Breast epithelium (tissue), 4 donors: ENCODE measurements at regions not wholly inside any gene's neighbourhood (a gene's known extent, or its start where the extent isn't known, plus 50 kb on each side); places are given as distances from the start of the nearest gene placed in this dataset.
"Not testable (repeated sequence)": the region's sequence is repeated elsewhere in the genome, so short reads cannot be mapped to it uniquely, and the experiment has no call there.

Source experiments
- DNase-seq, 2 donors: peaks; one replicate each; pipeline ENCODE4 v3.0.0-alpha.2; 2019; ENCODE audit warnings: low spot score in 2 of 2
- H3K27ac ChIP-seq, 2 donors: fragments of 200-600 bp; sonication (generic) in 1 of 2; one replicate each; pipeline ENCODE4 v1.5.1; 2016 to 2019; ENCODE audit warnings: mild to moderate bottlenecking in 1 of 2
- H3K27me3 ChIP-seq, 2 donors: fragments of 200-600 bp; sonication (generic) in 1 of 2; one replicate each; pipeline versions ENCODE4 v1.5.1 to v1.6.0; 2017 to 2019; ENCODE audit warnings: control low read depth in 1 of 2, mild to moderate bottlenecking in 1 of 2
- H3K36me3 ChIP-seq: fragments of 200-600 bp; one replicate; pipeline ENCODE4 v1.5.1; 2019
- H3K4me1 ChIP-seq, 2 donors: fragments of 200-600 bp; sonication (generic); one replicate each; pipeline ENCODE4 v1.5.1; 2016 to 2019; ENCODE audit warnings: control low read depth in 1 of 2
- H3K4me3 ChIP-seq, 3 donors: fragments of 200-600 bp; sonication (generic); 1 replicate in 2 of 3; 2 replicates in 1 of 3; pipeline ENCODE4 v1.5.1; 2016 to 2019; ENCODE audit warnings: mild to moderate bottlenecking in 3 of 3, moderate library complexity in 2 of 3
- H3K9me3 ChIP-seq, 2 donors: fragments of 200-600 bp; sonication (generic) in 1 of 2; one replicate each; pipeline ENCODE4 v1.5.1; 2016 to 2019; ENCODE audit warnings: control low read depth in 1 of 2
- POLR2A ChIP-seq: fragments of 450-650 bp; IDR thresholded peaks from one replicate; pipeline ENCODE4 v1.6.1; 2016; ENCODE audit warnings: antibody characterized with exemption, mild to moderate bottlenecking, moderate library complexity
- POLR2AphosphoS5 ChIP-seq, 3 donors: sonication (generic); formaldehyde crosslinking; IDR thresholded peaks; one replicate each; pipeline ENCODE4 v1.6.1; 2017; ENCODE audit warnings: antibody characterized with exemption in 3 of 3
- intact Hi-C: fragments of 100-400 bp; cut with DNase I; formaldehyde crosslinking; loops from one replicate; pipeline ENCODE4 v1.15.1; 2023; ENCODE audit warnings: low total_unique reads
- TF ChIP-seq, protein P1 (sequence below), 3 donors: fragments of 450-650 bp; IDR thresholded peaks; one replicate each; pipeline ENCODE4 v1.5.1; 2016 to 2017; ENCODE audit warnings: antibody characterized with exemption in 3 of 3, mild to moderate bottlenecking in 3 of 3, moderate library complexity in 3 of 3

DNA sequence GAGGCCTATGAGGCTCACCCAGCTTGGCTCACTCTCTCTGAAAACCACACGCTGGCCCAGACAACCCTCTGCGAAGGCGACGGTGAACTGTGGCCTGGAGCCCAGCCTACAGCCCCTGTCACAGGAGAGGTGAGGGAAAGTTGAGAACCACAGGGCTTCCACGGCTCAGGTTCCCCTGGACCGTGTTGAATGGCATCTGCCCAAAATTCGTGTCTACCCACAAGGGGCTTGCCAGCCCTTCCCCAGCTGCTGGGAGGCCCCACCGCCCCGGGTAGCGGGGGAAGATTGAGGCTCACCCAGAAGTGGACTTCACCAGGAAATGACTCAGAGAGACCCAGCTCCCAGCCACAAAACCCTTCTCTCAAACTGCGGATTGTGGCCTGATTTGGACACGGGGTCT, 197.1 kb downstream of the CTTN start:
- no peaks in the 10 kb centered on the region for H3K4me1 ChIP-seq
- no peaks in the 10 kb centered on the region for H3K36me3 ChIP-seq
- TF ChIP-seq, protein P1, sequence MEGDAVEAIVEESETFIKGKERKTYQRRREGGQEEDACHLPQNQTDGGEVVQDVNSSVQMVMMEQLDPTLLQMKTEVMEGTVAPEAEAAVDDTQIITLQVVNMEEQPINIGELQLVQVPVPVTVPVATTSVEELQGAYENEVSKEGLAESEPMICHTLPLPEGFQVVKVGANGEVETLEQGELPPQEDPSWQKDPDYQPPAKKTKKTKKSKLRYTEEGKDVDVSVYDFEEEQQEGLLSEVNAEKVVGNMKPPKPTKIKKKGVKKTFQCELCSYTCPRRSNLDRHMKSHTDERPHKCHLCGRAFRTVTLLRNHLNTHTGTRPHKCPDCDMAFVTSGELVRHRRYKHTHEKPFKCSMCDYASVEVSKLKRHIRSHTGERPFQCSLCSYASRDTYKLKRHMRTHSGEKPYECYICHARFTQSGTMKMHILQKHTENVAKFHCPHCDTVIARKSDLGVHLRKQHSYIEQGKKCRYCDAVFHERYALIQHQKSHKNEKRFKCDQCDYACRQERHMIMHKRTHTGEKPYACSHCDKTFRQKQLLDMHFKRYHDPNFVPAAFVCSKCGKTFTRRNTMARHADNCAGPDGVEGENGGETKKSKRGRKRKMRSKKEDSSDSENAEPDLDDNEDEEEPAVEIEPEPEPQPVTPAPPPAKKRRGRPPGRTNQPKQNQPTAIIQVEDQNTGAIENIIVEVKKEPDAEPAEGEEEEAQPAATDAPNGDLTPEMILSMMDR (IDR thresholded peaks at IDR 0.05), result no peak
- no peak for TF ChIP-seq POLR2A
- TF ChIP-seq POLR2AphosphoS5 (IDR thresholded peaks at IDR 0.05), result no peak
- no peaks in the 10 kb centered on the region for H3K9me3 ChIP-seq
- intact Hi-C loops, result no loop called here
- no peak for DNase-seq
- no peak overlapping the region for H3K4me3 ChIP-seq
- no peaks in the 10 kb centered on the region for H3K27me3 ChIP-seq
- no peak overlapping the region for H3K27ac ChIP-seq

DNA sequence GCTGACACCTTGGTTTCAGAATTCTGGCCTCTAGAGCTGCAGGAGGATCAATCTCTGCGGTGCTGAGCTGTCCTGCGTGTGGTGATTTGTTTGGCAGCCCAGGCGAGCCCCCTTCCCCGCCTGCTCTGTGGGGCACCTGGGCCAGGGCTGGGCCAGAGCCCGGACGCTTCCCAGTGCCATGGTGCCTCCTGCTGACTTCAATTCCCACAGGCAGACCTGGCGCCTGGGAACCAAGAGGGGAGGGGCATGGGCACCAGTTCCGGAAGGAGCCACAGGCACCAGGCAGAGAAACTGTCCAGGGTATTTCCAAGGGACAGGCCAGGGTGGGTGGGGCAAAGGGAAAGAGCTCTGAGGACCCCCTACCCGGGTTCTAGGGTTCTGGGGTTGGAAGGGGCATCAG, 197.8 kb downstream of the CTTN start:
- no peaks in the 10 kb centered on the region for H3K27me3 ChIP-seq
- H3K4me1 ChIP-seq, result no peaks in the 10 kb centered on the region
- no peak overlapping the region for H3K4me3 ChIP-seq
- no peak for DNase-seq
- no peak for TF ChIP-seq POLR2A
- no peak for TF ChIP-seq POLR2AphosphoS5 (IDR thresholded peaks at IDR 0.05)
- TF ChIP-seq, protein P1 (IDR thresholded peaks at IDR 0.05), result no peak
- H3K9me3 ChIP-seq, result no peaks in the 10 kb centered on the region
- H3K36me3 ChIP-seq, result no peaks in the 10 kb centered on the region
- H3K27ac ChIP-seq, result no peak overlapping the region
- intact Hi-C loops, result no loop called here

DNA sequence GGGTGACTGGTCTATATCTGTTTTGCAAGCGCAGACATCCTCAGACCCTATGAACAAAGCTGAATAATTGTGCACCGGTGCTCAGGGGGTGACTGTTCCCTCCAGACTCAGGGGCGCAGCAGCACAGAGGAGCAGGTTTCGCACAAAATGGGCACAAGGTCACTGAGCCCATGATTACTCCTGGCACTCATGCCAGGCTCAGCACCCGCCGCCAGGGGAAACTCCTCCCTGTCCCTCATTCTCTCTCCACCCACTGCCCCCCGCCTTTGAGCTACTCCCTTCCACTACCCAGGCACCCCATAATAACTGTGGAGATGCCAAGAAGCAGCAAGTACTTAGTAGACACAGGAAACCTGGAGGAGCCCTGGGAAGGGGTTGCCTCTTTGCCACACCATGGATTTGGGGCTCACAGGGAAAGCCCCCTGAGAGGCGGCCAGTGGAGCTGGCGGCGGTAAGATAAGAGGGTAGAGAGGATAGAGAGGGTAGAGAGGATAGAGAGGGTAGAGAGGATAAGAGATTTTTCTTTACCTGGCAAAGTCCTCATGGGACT, 198.8 kb downstream of the CTTN start:
- Histone ChIP-seq H3K9me3 (no peaks in the 10 kb centered on the region), H3K27me3 (no peaks in the 10 kb centered on the region), H3K4me3 (no peak overlapping the region), H3K36me3 (no peaks in the 10 kb centered on the region), H3K27ac (no peak overlapping the region), H3K4me1 (no peaks in the 10 kb centered on the region)
- TF ChIP-seq POLR2A (no peak), POLR2AphosphoS5 (IDR thresholded peaks at IDR 0.05) (no peak)
- TF ChIP-seq, protein P1 (IDR thresholded peaks at IDR 0.05), result no peak
- intact Hi-C loops, result no loop called here
- DNase-seq, result no peak

DNA sequence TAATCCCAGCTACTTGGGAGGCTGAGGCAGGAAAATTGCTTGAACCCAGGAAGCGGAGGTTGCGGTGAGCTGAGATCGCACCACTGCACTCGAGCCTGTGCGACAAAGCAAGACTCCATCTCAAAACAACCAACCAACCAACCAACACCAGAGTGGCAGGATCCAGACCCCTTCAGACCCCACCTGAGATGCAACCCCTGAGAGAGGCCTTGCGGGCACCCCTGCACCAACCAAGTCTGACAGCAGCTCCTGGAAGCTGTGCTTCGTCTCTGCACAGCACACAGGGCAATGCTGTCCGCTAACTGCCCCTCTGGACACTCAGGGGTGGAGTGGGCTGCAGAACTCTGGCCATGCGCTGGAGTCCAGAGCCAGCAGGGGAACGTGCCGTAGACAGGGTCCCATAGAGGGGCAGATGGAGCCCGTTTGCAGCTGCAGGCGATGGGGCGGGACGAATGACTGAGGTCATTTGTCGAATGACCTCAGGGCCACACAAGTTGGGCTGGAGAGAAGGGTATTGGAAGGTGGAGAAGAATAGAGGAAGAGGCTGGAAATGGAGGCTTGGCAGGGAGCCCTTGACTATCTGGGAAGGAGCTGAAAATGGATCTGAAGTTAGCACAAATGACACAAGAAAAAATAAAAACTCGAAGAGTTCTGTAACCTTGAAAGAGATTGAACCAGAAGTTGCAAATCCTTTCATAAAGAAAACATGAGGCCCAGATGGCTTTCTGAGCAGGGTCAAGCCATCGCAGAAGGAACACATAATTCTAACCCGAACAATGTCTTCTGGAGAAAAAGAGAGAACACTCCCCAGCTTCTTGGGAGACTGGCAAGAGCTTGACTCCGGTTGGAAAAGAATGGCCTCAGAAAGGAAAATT, 199.7 kb downstream of the CTTN start:
- Histone ChIP-seq H3K27me3 (no peaks in the 10 kb centered on the region), H3K9me3 (no peaks in the 10 kb centered on the region)

DNA sequence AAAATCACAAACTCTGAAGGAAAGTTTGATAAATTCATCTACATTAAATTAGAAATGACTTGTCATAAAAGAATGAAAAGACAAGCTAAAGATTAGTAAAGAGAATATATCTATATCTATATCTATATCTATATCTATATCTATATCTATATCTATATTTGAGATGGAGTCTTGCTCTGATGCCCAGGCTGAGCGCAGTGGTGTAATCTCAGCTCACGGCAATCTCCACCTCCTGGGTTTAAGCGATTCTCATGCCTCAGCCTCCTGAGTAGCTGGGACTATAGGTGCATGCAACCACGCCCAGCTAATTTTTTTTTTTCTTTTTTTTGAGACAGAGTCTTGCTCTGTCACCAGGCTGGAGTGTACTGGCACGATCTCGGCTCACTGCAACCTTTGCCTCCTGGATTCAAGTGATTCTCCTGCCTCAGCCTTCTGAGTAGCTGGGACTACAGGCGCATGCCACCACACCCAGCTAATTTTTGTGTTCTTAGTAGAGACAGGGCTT, 202.6 kb downstream of the CTTN start:
- H3K4me3 ChIP-seq, result not testable (repeated sequence)

More for the DNA sequence above, 199.7 kb downstream of the CTTN start:
- intact Hi-C loops, result no loop called here
- Histone ChIP-seq H3K4me3 (no peak overlapping the region), H3K4me1 (no peaks in the 10 kb centered on the region), H3K36me3 (no peaks in the 10 kb centered on the region), H3K27ac (no peak overlapping the region)
- DNase-seq, result no peak
- TF ChIP-seq, protein P1 (IDR thresholded peaks at IDR 0.05), result no peak
- TF ChIP-seq POLR2AphosphoS5 (IDR thresholded peaks at IDR 0.05) (no peak), POLR2A (no peak)

More for the DNA sequence above, 202.6 kb downstream of the CTTN start:
- H3K27ac ChIP-seq, H3K9me3 ChIP-seq, H3K36me3 ChIP-seq, DNase-seq, H3K27me3 ChIP-seq, H3K4me1 ChIP-seq, intact Hi-C loops: not testable (repeated sequence)
